ENCODE measurements at regions not wholly inside any gene's neighbourhood (a gene's known extent, or its start where the extent isn't known, plus 50 kb on each side); places are given as distances from the start of the nearest gene placed in this dataset.

- TF ChIP-seq CTCF (IDR thresholded peaks at IDR 0.05) (no peak), POLR2AphosphoS5 (IDR thresholded peaks at IDR 0.05) (no peak), POLR2A (IDR thresholded peaks at IDR 0.05) (no peak), EP300 (IDR thresholded peaks at IDR 0.05; ENCODE audit: low read depth) (no peak)
Observed at GRCh38 chrX:94914235-94914634, 1240.2 kb downstream of the FAM133A start.
